GM10266 (cell line): ENCODE measurements at regions not wholly inside any gene's neighbourhood (a gene's known extent, or its start where the extent isn't known, plus 50 kb on each side); places are given as distances from the start of the nearest gene placed in this dataset.

ENCODE experiments used
- DNase-seq: peaks from one replicate; pipeline ENCODE4 v3.0.0; 2012; ENCODE audit errors: extremely low spot score
- CTCF ChIP-seq: IDR thresholded peaks from 2 replicates; pipeline ENCODE4 v1.5.1; 2012; ENCODE audit warnings: mild to moderate bottlenecking, low read depth; ENCODE audit not compliant: control insufficient read depth, insufficient read depth; ENCODE audit errors: missing control alignments

GRCh38 chr5:54722846-54723433, 205.4 kb downstream of the SNX18 start:
- DNase-seq: no peak
- no peak for TF ChIP-seq CTCF

DNA sequence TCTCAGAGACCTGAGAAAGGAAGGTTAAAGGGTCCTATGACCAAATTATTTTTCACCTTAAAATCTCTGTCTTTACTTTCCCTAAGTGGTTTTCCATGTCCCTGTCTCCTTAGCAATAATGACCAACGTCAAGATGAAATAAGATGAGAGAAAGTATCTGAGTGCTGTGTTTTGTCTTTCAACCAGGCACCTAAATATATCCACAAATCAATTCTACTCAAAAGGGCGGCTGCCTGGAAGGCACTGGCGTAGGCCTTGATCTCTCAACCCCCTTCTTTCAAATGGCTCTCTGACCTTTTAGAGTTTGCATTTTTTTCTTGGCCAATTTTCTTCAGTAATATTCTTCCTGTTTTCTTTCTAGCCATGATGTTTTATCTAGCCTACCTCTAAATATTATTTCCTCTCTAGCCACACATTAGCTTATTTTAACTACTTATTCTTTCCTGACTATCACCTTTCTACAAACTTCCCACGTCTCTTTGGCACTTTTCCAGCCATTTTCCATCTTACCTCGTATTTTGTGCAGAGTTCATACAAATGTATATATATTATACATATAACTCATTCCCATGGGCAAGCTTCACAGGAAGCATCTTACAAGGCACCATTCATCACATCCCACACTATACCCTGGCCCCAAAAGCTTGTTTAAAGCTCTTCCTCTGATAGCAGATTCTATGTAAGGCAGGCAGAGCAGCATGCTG, 204.5 kb downstream of the SNX18 start:
- DNase-seq: no peak
- no peak for TF ChIP-seq CTCF

DNA sequence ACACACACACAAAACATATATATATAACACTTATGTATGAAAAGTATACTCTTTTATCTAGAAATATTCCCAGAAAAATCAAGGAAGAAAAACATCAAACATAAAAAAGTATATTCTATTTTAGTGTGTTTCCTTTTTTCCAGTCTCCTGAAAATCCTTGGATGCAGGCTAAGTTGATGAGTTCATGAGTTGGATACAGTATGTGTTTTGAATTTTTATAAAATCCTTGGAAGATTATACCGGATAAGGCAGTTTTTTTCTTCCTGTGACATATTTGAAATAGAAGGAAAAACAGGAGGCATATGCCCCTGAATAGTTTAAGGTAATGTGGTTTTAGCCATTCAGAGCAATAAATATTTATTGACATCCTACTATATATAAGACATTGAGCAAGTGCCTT, 203.6 kb downstream of the SNX18 start:
- DNase-seq: no peak
- TF ChIP-seq CTCF: no peak

DNA sequence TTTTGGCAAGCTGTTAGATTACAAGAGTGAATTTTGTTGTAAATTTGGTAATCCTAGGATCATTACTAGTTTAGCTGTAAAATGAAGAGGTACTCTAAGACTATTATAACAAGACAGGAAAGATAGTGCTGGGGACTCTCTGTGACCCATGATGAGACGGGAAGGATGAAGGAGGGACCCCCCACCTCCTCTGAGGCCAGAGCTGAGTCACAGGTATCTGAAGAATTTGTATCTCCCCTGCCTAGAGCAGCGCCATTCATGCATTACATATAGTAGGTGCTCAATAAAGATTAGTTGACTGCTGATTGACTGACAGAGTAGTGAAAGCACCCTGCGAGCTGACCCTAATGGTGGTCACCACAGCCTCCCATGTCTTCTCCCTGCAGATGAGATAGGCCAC, 202.8 kb downstream of the SNX18 start:
- TF ChIP-seq CTCF: no peak
- no peak for DNase-seq

DNA sequence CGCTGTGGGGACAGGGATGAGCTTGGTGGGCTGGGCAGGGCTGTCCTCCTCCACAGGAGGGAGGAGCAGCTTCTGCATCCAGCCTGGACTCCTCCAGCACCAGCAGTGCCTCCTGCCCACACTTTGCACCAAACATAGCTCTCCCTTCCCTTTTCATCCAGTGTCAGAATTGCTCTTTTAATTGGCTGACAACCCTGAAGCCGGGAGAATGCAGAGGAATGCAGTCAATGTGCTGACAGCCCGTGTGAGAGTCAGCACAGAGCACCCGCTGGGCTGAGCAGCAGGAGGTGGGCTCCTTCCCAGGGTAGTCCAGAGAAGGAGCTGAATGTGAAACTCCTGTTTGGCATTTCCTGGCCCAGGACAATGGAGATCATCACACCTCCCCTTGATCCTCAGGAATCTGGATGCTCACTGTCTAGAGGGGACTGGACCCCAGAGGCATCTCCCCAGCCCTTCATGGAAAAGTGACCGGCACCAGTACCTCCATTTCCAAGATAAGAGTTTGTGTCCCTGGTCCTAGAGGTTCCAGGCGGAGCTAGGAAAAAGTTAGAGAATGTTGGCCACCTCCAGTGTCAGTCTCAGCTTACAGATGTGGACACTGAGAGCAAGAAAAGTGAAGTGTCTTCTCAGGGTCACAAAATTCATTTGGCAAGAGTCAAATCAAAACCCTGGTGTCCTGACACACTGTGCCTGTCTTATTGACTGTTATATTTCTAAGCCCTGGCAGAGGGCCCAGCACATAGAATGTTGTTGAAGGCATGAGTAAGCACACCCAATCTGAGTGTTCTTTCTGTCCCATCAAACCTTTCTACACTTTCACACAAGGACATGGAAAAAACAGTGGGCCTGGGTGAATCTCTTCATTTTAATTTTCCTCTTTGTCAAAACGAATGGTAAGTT, 202.1 kb downstream of the SNX18 start:
- no peak for TF ChIP-seq CTCF
- no peak for DNase-seq

DNA sequence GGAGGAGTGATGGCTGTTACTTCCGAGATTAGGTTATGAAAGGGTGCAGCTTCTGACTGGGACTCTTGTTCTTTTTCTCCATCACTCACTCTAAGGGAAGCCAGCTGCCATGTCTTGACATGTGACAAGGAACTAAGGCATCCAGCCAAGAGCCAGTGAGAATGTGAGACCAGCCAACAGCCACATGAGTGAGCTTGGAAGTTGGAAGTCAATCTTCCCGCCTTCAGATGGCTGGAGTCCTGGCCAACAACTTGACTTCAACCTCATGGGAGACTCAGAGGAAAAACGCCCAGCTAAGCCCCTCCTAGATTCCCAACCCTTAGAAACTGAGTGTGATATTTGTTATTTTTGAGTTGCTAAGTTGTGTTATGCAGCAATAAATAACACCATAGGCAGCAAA, 201.1 kb downstream of the SNX18 start:
- DNase-seq: no peak
- no peak for TF ChIP-seq CTCF
